ENCODE measurements at regions not wholly inside any gene's neighbourhood (a gene's known extent, or its start where the extent isn't known, plus 50 kb on each side); places are given as distances from the start of the nearest gene placed in this dataset.

- TF ChIP-seq REST (IDR thresholded peaks at IDR 0.05; ENCODE audit: unreplicated experiment) (no peak), ZNF331 (CRISPR knock-in tag; IDR thresholded peaks at IDR 0.05; ENCODE audit: low read depth) (no peak), CTCF (conservative IDR thresholded peaks at IDR 0.05; ENCODE audit: low read depth in 2 of 2) (no peak), STAT1 (IDR thresholded peaks at IDR 0.05; ENCODE audit: unreplicated experiment) (no peak), ETS1 (IDR thresholded peaks at IDR 0.05) (no peak)
Observed at GRCh38 chr7:19410691-19411090, 265.5 kb upstream of the FERD3L start (continued).

- Histone ChIP-seq H3K27me3 (ENCODE audit: insufficient read depth) (no peaks in the 10 kb centered on the region), H3K79me2 (replicated peaks; ENCODE audit: insufficient read depth) (no peaks in the 10 kb centered on the region), H3K36me3 (ENCODE audit: insufficient read depth) (no peaks in the 10 kb centered on the region), H4K20me1 (replicated peaks; ENCODE audit: insufficient read depth) (no peaks in the 10 kb centered on the region), H3K9me2 (ENCODE audit: insufficient read depth) (no peaks in the 10 kb centered on the region), H3K4me3 (no peak overlapping the region), H3F3A (replicated peaks; ENCODE audit: low read depth) (no peaks in the 10 kb centered on the region), H3K27ac (ENCODE audit: low read depth) (no peak overlapping the region), H3K4me2 (no peak overlapping the region), H3K4me1 (ENCODE audit: insufficient read depth) (peaks cover 34% of the 10 kb centered on the region), H2AFZ (no peak overlapping the region)
- DNase-seq (ENCODE audit: low spot score) (no peak), ATAC-seq (no peak)
- Mint-ChIP-seq H3K27me3 (ENCODE audit: insufficient read depth, low read depth, poor library complexity) (no peaks in the 10 kb centered on the region), H3K4me1 (peaks cover 29% of the 10 kb centered on the region), H3K9me3 (no peaks in the 10 kb centered on the region), H3K36me3 (ENCODE audit: low read depth) (no peaks in the 10 kb centered on the region), H3K27ac (no peak overlapping the region), H3K4me3 (no peak overlapping the region)
- TF ChIP-seq POLR2AphosphoS5 (IDR thresholded peaks at IDR 0.05; ENCODE audit: low read depth), result no peak
- TF ChIP-seq ZNF114 (CRISPR knock-in tag; IDR thresholded peaks at IDR 0.05), result no peak
- no peak for TF ChIP-seq EZH2 (IDR thresholded peaks at IDR 0.05; ENCODE audit: low read depth, unreplicated experiment)
- no peak for TF ChIP-seq NANOG (IDR thresholded peaks at IDR 0.05; ENCODE audit: borderline replicate concordance)
- no peak for TF ChIP-seq EZH2phosphoT487 (IDR thresholded peaks at IDR 0.05; ENCODE audit: unreplicated experiment)
- TF ChIP-seq JUNB (IDR thresholded peaks at IDR 0.05; ENCODE audit: unreplicated experiment), result no peak
- no peak for TF ChIP-seq CREB1 (CRISPR knock-in tag; IDR thresholded peaks at IDR 0.05; ENCODE audit: low read depth)
- TF ChIP-seq CTCF (conservative IDR thresholded peaks at IDR 0.05; ENCODE audit: low read depth in 2 of 2), result no peak
- no peak for TF ChIP-seq ETS1 (IDR thresholded peaks at IDR 0.05)
- no peak for TF ChIP-seq REST (IDR thresholded peaks at IDR 0.05; ENCODE audit: unreplicated experiment)
- TF ChIP-seq ZNF331 (CRISPR knock-in tag; IDR thresholded peaks at IDR 0.05; ENCODE audit: low read depth), result no peak
Observed at GRCh38 chr7:19410106-19410505, 264.9 kb upstream of the FERD3L start.
